Karpas-422 (cell line): ENCODE measurements at regions not wholly inside any gene's neighbourhood (a gene's known extent, or its start where the extent isn't known, plus 50 kb on each side); places are given as distances from the start of the nearest gene placed in this dataset.

ENCODE experiments used
- DNase-seq: peaks from one replicate; pipeline ENCODE4 v3.0.0-alpha.2; 2015
- H2AFZ ChIP-seq: fragments of 200-600 bp; sonication (generic); 2 replicates; pipeline ENCODE4 v1.6.1; 2014; ENCODE audit warnings: antibody characterized with exemption, low read length, mixed read lengths
- H3K27ac ChIP-seq: fragments of 200-600 bp; sonication (generic); 2 replicates; pipeline ENCODE4 v1.5.1; 2014; ENCODE audit warnings: mild to moderate bottlenecking, low read length, moderate library complexity
- H3K27me3 ChIP-seq: fragments of 200-600 bp; sonication (generic); 2 replicates; pipeline ENCODE4 v1.6.1; 2014; ENCODE audit warnings: low read length, mixed read lengths
- H3K36me3 ChIP-seq: fragments of 200-600 bp; sonication (generic); 2 replicates; pipeline ENCODE4 v1.6.1; 2014; ENCODE audit warnings: low read length, mixed read lengths; ENCODE audit not compliant: insufficient read depth
- H3K4me1 ChIP-seq: fragments of 200-600 bp; sonication (generic); 2 replicates; pipeline ENCODE4 v1.6.1; 2014; ENCODE audit warnings: mild to moderate bottlenecking, low read length, mixed read lengths
- H3K4me2 ChIP-seq: fragments of 200-600 bp; sonication (generic); 2 replicates; pipeline ENCODE4 v1.6.1; 2014; ENCODE audit warnings: low read length, low read depth, mild to moderate bottlenecking; ENCODE audit not compliant: poor library complexity, severe bottlenecking
- H3K4me3 ChIP-seq: fragments of 200-600 bp; sonication (generic); 2 replicates; pipeline ENCODE4 v1.5.1; 2014; ENCODE audit warnings: mild to moderate bottlenecking, antibody characterized with exemption, low read length, mixed read lengths
- H3K79me2 ChIP-seq: fragments of 200-600 bp; sonication (generic); 2 replicates; pipeline ENCODE4 v1.6.1; 2014; ENCODE audit warnings: mild to moderate bottlenecking, low read length, mixed read lengths
- H3K9ac ChIP-seq: fragments of 200-600 bp; sonication (generic); 2 replicates; pipeline ENCODE4 v1.6.0; 2014; ENCODE audit warnings: low read length
- H3K9me2 ChIP-seq: fragments of 200-600 bp; sonication (generic), shearing (Covaris generic); replicated peaks from 2 replicates; pipeline ENCODE4 v1.6.0; 2014; ENCODE audit warnings: mild to moderate bottlenecking, low read length, moderate library complexity; ENCODE audit not compliant: insufficient read depth
- H3K9me3 ChIP-seq: fragments of 300-700, 200-600 bp; sonication (generic); 2 replicates; pipeline ENCODE4 v1.6.1; 2014; ENCODE audit warnings: low read length, mixed read lengths
- H4K20me1 ChIP-seq: fragments of 200-600 bp; sonication (generic); 2 replicates; pipeline ENCODE4 v1.6.1; 2014; ENCODE audit warnings: mild to moderate bottlenecking, antibody characterized with exemption, low read length, low read depth; ENCODE audit not compliant: insufficient read depth

DNA sequence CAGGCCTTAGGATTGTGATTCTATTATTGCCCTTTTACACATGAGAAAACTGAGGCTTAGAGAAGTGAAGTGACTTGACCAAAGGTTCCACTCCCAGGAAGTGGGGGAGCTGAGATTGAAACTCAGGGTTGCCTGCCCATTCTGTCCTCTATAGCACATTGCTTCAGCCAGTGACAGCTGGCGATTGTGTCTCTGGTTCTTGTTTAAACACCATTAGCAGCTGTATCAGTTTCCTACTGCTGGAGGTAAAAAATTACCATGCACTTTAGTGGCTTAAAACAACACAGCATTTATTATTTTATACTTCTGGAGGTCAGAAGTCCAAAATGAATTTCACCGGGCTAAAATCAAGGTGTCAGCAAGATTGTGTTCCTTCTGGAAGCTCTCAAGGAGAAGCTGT lies 205.8 kb upstream of the MAMLD1 start:
- no peak for DNase-seq
- Histone ChIP-seq H2AFZ (no peak overlapping the region), H3K9me2 (no peaks in the 10 kb centered on the region), H3K79me2 (no peaks in the 10 kb centered on the region), H3K27me3 (no peaks in the 10 kb centered on the region), H3K4me3 (no peak overlapping the region), H3K4me2 (no peak overlapping the region), H3K9me3 (no peaks in the 10 kb centered on the region), H3K4me1 (no peaks in the 10 kb centered on the region), H4K20me1 (no peaks in the 10 kb centered on the region), H3K36me3 (no peaks in the 10 kb centered on the region), H3K27ac (no peak overlapping the region), H3K9ac (no peak overlapping the region)

DNA sequence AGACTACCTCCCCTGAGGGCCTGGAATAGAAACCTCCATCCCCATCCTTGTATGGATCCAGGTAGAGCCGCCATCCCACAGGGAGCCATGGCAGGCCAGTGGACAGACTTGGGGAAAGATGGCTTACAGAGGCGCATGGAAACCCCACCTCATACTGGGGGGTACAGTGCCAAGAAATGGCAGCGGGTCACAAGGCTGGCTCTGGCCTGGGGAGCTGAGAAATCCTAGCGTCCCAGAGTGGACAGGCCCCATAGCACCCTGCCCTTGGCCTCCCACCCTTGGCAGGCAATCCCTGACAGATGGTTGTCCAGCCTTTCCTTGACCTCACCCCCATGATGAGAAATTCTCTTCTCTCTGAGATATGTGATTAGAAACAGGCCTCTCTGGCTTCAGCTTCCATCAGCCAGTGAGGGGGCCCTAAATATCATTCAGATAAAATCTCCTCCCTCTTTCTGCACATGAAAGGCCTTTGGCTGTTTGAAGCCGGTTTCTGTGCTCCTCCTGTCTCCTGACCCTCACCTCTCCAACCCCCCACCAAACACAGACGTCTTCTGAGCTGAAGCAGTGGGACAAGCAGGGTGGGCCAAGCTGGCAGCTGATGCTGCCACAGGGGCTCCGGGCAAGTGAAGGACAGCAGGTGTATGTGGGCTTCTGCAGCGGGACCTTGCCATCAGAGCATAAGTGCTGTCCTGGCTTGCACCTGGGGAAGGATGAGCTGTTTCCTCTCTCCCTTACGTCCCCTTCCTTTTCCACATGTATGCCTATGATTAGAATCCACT lies 204.4 kb upstream of the MAMLD1 start:
- no peaks in the 10 kb centered on the region for H3K79me2 ChIP-seq
- no peaks in the 10 kb centered on the region for H3K9me2 ChIP-seq
- H3K9ac ChIP-seq = no peak overlapping the region
- H3K27me3 ChIP-seq = no peaks in the 10 kb centered on the region
- no peak for DNase-seq
- H3K4me1 ChIP-seq = no peaks in the 10 kb centered on the region
- no peak overlapping the region for H3K4me2 ChIP-seq
- no peak overlapping the region for H3K4me3 ChIP-seq
- no peaks in the 10 kb centered on the region for H4K20me1 ChIP-seq
- no peaks in the 10 kb centered on the region for H3K9me3 ChIP-seq
- H2AFZ ChIP-seq = no peak overlapping the region
- no peaks in the 10 kb centered on the region for H3K36me3 ChIP-seq
- H3K27ac ChIP-seq = no peak overlapping the region

DNA sequence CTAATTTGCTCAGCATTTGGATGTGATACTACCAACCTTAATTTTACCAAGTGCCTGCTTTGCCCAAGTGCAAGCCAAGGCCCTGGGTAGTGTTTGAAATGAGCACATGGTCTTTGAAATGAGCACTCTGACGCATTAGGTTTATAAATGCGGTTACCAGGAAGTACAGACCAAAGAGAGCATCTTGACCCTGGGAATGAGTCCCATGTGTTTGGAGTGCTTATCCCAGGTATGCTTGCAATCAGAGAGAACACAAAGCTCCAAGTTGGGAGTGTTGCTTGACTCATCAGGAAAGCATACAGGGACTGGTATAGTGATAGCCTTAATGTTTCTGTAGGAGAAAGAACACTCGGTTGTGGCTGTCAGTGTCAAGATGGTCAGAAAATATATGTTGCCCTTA lies 203.6 kb upstream of the MAMLD1 start:
- DNase-seq = no peak
- no peak overlapping the region for H2AFZ ChIP-seq
- H3K9me3 ChIP-seq = no peaks in the 10 kb centered on the region

DNA sequence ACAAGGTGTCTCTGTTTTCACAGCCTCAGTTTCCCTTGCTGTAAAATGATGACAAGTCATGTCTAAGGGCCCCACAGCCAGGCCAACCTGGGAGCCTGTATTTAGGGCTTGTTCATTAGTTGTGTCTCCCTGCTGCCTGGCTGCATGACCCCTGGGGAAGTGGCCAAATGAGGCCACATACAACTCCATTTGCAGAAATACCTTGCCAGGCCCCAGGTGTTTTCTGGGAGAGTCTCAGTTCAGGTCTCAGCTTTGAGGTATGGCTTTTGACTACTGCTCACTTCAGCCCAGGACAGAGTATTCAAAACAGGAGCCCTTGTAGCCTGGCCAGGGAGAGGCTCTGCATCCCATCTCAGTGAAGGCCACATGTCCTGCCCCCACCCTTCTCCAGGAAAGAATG lies 202.5 kb upstream of the MAMLD1 start:
- H2AFZ ChIP-seq = no peak overlapping the region

More for the DNA sequence above, 203.6 kb upstream of the MAMLD1 start:
- Histone ChIP-seq H3K27ac (no peak overlapping the region), H3K4me3 (no peak overlapping the region), H3K4me2 (no peak overlapping the region), H3K36me3 (no peaks in the 10 kb centered on the region), H3K27me3 (no peaks in the 10 kb centered on the region), H3K9me2 (no peaks in the 10 kb centered on the region), H4K20me1 (no peaks in the 10 kb centered on the region), H3K4me1 (no peaks in the 10 kb centered on the region), H3K79me2 (no peaks in the 10 kb centered on the region), H3K9ac (no peak overlapping the region)

DNA sequence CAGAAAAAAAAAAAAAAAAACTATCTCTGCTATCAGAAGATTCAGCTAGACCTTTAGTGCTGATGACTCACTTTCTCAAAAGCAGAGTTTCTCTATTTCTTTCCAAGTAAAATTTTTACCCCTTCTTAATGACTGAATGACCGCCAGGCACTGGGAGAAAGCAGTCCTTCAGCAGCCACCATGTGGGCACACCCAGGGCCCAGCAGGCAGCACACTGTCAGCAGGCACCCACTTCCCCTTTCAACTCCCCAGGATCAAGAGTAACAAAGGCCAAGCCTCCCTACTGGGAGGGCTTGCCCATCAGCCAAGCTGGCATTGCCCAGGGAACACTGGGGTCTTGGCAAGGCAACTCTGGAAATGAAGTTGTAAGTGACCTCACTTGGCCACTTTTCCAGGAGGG lies 201.9 kb upstream of the MAMLD1 start:
- Histone ChIP-seq H3K9ac (no peak overlapping the region), H3K79me2 (no peaks in the 10 kb centered on the region), H3K27me3 (no peaks in the 10 kb centered on the region), H4K20me1 (no peaks in the 10 kb centered on the region), H2AFZ (no peak overlapping the region), H3K4me3 (no peak overlapping the region), H3K27ac (no peak overlapping the region), H3K4me1 (no peaks in the 10 kb centered on the region), H3K9me3 (no peaks in the 10 kb centered on the region), H3K36me3 (no peaks in the 10 kb centered on the region), H3K4me2 (no peak overlapping the region), H3K9me2 (no peaks in the 10 kb centered on the region)
- DNase-seq = no peak

More for the DNA sequence above, 202.5 kb upstream of the MAMLD1 start:
- H3K9me2 ChIP-seq = no peaks in the 10 kb centered on the region
- DNase-seq = no peak
- no peak overlapping the region for H3K4me2 ChIP-seq
- H3K9ac ChIP-seq = no peak overlapping the region
- H3K36me3 ChIP-seq = no peaks in the 10 kb centered on the region
- no peaks in the 10 kb centered on the region for H3K27me3 ChIP-seq
- no peak overlapping the region for H3K27ac ChIP-seq
- no peaks in the 10 kb centered on the region for H3K4me1 ChIP-seq
- no peaks in the 10 kb centered on the region for H3K9me3 ChIP-seq
- no peaks in the 10 kb centered on the region for H4K20me1 ChIP-seq
- H3K4me3 ChIP-seq = no peak overlapping the region
- H3K79me2 ChIP-seq = no peaks in the 10 kb centered on the region

DNA sequence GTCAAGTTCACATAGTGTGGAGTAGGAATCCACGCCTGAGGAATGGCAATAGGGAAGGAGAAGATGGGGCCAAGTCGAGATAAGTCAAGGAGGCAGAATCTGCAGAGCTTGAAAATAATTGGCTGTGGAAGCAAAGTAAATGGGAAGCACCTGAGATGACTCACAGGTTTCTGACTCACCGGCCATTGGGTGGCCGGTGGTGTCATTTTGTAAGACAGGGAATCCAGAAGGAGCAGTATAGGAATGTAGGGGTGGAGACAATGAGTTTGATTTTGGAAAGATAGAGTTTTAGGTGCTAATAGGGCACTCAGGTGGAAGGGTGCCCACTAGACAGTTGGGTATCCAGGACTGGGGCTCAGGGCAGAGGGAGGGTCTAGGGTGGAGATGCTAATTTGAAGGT lies 201.0 kb upstream of the MAMLD1 start:
- H3K79me2 ChIP-seq = no peaks in the 10 kb centered on the region
- H2AFZ ChIP-seq = no peak overlapping the region
- no peaks in the 10 kb centered on the region for H3K36me3 ChIP-seq
- H3K4me3 ChIP-seq = no peak overlapping the region
- no peaks in the 10 kb centered on the region for H3K27me3 ChIP-seq
- H3K9me2 ChIP-seq = no peaks in the 10 kb centered on the region
- H3K4me1 ChIP-seq = no peaks in the 10 kb centered on the region
- no peaks in the 10 kb centered on the region for H4K20me1 ChIP-seq
- H3K9me3 ChIP-seq = no peaks in the 10 kb centered on the region
- H3K4me2 ChIP-seq = no peak overlapping the region
- H3K9ac ChIP-seq = no peak overlapping the region
- no peak overlapping the region for H3K27ac ChIP-seq
- DNase-seq = no peak

DNA sequence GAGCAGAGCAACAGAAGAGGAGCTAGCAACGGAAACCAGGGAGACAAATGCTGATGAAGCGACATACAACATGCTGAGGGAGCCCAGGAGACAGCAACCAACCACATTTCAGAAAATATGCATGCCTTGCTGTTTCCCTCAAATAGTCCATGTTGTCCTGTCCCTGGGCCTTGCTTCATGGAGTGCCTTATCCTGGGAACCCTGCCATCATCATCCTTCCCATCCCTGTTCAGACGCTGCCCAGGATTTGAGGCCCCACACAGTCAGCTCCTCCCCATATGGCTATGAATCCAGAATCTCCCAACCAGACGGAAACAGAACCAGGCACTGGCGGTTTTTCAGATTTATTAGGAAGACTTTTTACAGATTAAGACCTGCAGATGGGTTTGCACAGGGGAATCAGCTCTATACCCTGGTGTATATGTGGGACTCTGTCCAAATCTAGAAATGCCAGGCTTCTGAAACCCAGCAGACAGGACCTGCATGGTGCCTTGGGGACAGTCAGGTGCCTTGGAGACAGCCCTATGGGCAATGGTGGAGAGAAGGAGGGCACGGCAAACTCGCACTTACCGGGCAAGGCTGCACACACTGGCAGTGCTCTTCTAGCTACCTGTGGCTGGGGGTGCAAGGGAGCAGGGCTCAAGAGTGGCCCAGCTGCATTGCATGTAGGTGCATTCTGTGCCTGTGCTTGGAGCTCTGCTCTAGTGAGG lies 199.7 kb upstream of the MAMLD1 start:
- no peaks in the 10 kb centered on the region for H4K20me1 ChIP-seq
- no peak overlapping the region for H3K4me3 ChIP-seq
- no peaks in the 10 kb centered on the region for H3K9me3 ChIP-seq
- no peak overlapping the region for H3K9ac ChIP-seq
- no peak overlapping the region for H3K27ac ChIP-seq
- no peaks in the 10 kb centered on the region for H3K4me1 ChIP-seq
- no peaks in the 10 kb centered on the region for H3K9me2 ChIP-seq
- no peak overlapping the region for H2AFZ ChIP-seq
- no peak for DNase-seq
- no peaks in the 10 kb centered on the region for H3K36me3 ChIP-seq
- no peaks in the 10 kb centered on the region for H3K79me2 ChIP-seq
- H3K4me2 ChIP-seq = no peak overlapping the region
- no peaks in the 10 kb centered on the region for H3K27me3 ChIP-seq

DNA sequence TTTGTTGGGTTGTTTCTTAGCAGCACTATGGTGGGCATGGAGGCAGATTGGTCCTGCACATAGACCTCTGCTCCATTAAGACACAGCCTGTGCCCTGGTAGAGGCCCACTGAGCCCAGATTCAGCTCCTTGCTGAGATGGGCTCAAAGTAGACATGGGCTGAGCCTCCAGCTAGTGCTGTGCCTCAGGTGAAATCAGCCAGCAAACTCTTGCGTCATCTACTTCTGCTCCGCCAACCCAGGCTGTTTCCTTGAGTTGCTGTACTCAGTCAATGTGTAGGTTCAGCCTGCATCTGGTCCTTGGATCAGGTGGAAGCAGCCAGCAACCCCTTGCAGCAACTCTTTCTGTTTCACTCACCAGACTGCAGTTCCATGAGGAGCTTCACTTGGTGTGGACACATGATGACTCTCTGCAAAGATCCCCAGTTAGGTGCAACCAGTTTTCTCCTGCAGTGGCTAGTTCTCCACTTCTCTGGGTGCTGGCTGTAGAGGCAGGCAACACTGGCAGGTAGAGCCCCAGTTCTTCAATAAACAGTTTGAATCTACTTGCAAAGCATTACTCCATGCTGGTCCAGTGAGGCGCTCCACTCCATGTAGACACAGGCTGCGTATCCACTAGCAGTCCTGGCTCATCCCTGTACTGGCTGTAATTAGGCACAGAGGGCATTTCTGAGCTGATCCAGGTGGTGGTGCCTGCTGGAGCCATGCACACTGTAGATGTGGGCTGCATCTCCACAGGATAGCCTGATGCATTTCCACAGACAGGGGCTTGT lies 199.0 kb upstream of the MAMLD1 start:
- H3K9me3 ChIP-seq = no peaks in the 10 kb centered on the region
- no peaks in the 10 kb centered on the region for H3K9me2 ChIP-seq
- H3K36me3 ChIP-seq = no peaks in the 10 kb centered on the region
- no peaks in the 10 kb centered on the region for H3K27me3 ChIP-seq
- no peak overlapping the region for H2AFZ ChIP-seq
- no peaks in the 10 kb centered on the region for H4K20me1 ChIP-seq
- no peak overlapping the region for H3K9ac ChIP-seq
- no peak overlapping the region for H3K4me2 ChIP-seq
- H3K27ac ChIP-seq = no peak overlapping the region
- no peaks in the 10 kb centered on the region for H3K79me2 ChIP-seq
- no peaks in the 10 kb centered on the region for H3K4me1 ChIP-seq
- no peak for DNase-seq
- H3K4me3 ChIP-seq = no peak overlapping the region
